Cardiac fibroblast (primary cell): ENCODE measurements at regions not wholly inside any gene's neighbourhood (a gene's known extent, or its start where the extent isn't known, plus 50 kb on each side); places are given as distances from the start of the nearest gene placed in this dataset.

Source experiments
- DNase-seq, 2 donors: peaks; one replicate each; pipeline versions ENCODE4 v3.0.0 to v3.0.0-alpha.2; 2010; ENCODE audit warnings: low read depth in 2 of 2
- H3K4me3 ChIP-seq, 2 donors: replicated peaks in 1 of 2; 1 replicate in 1 of 2; 2 replicates in 1 of 2; pipeline ENCODE4 v1.5.1; 2011; ENCODE audit warnings: low read depth in 2 of 2, low read length in 2 of 2, mild to moderate bottlenecking in 2 of 2, moderate library complexity in 1 of 2
- CTCF ChIP-seq: IDR thresholded peaks from one replicate; pipeline ENCODE4 v1.5.1; 2011; ENCODE audit warnings: low read depth, mild to moderate bottlenecking, low read length, inconsistent platforms

GRCh38 chr6:166715065-166715464, 88.0 kb upstream of the RPS6KA2 start:
- H3K4me3 ChIP-seq = no peak overlapping the region
- no peak for TF ChIP-seq CTCF
- no peak for DNase-seq

- H3K4me3 ChIP-seq = no peak overlapping the region
- TF ChIP-seq CTCF = no peak
- DNase-seq = no peak
Observed at GRCh38 chr6:166714581-166714980, 87.5 kb upstream of the RPS6KA2 start.

GRCh38 chr6:166714187-166714510, 87.1 kb upstream of the RPS6KA2 start:
- no peak for TF ChIP-seq CTCF
- no peak for DNase-seq
- no peak overlapping the region for H3K4me3 ChIP-seq

GRCh38 chr6:166713434-166714186, 86.6 kb upstream of the RPS6KA2 start:
- no peak for TF ChIP-seq CTCF
- H3K4me3 ChIP-seq = no peak overlapping the region
- no peak for DNase-seq

GRCh38 chr6:166712286-166713228, 85.5 kb upstream of the RPS6KA2 start:
- no peak for DNase-seq
- no peak overlapping the region for H3K4me3 ChIP-seq
- TF ChIP-seq CTCF = no peak

GRCh38 chr6:166710084-166710483, 83.0 kb upstream of the RPS6KA2 start:
- DNase-seq = peak in 1 of 2 donors; percentile 5
- H3K4me3 ChIP-seq = no peak overlapping the region
- no peak for TF ChIP-seq CTCF
